Gastrocnemius medialis (tissue), 4 donors: ENCODE measurements at regions not wholly inside any gene's neighbourhood (a gene's known extent, or its start where the extent isn't known, plus 50 kb on each side); places are given as distances from the start of the nearest gene placed in this dataset.

Experiments used
- POLR2A ChIP-seq, 2 donors: fragments of 450-650 bp; IDR thresholded peaks; one replicate each; pipeline ENCODE4 v1.6.1; 2017; ENCODE audit warnings: antibody characterized with exemption in 2 of 2, mild to moderate bottlenecking in 2 of 2, moderate library complexity in 2 of 2
- TF ChIP-seq, protein P1 (sequence below), 5 experiments: fragments of 450-650 bp in 3 of 5; fragments of 200-600 bp in 2 of 5; sonication (generic) in 2 of 5; IDR thresholded peaks in 4 of 5; conservative IDR thresholded peaks in 1 of 5; 1 replicate in 4 of 5; 2 replicates in 1 of 5; pipeline ENCODE4 v1.5.1; 2016 to 2019; ENCODE audit warnings: antibody characterized with exemption in 5 of 5, mild to moderate bottlenecking in 3 of 5, moderate library complexity in 3 of 5

DNA sequence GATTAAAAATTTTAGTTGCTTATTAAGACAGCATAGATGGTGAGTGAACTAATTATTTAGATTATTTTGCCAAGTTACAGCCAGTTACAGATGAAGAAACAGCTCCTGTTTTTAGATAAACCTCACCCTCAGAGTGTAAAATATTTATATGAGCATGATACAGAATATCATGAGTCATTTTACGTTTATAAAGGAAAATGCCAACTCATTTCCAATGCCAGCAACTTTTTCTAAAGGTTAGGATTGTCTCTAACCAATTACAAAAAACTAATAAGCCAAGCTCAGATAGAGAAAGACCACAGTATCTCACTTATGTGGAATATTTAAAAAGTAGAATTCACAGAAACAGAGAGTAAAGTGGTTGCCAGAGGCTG lies 590.1 kb downstream of the LTN1 start:
- TF ChIP-seq, protein P1, sequence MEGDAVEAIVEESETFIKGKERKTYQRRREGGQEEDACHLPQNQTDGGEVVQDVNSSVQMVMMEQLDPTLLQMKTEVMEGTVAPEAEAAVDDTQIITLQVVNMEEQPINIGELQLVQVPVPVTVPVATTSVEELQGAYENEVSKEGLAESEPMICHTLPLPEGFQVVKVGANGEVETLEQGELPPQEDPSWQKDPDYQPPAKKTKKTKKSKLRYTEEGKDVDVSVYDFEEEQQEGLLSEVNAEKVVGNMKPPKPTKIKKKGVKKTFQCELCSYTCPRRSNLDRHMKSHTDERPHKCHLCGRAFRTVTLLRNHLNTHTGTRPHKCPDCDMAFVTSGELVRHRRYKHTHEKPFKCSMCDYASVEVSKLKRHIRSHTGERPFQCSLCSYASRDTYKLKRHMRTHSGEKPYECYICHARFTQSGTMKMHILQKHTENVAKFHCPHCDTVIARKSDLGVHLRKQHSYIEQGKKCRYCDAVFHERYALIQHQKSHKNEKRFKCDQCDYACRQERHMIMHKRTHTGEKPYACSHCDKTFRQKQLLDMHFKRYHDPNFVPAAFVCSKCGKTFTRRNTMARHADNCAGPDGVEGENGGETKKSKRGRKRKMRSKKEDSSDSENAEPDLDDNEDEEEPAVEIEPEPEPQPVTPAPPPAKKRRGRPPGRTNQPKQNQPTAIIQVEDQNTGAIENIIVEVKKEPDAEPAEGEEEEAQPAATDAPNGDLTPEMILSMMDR (IDR thresholded peaks at IDR 0.05 in 4 of 5, conservative IDR thresholded peaks at IDR 0.05 in 1 of 5) = no peak
- TF ChIP-seq POLR2A (IDR thresholded peaks at IDR 0.05) = no peak
